ENCODE measurements at regions not wholly inside any gene's neighbourhood (a gene's known extent, or its start where the extent isn't known, plus 50 kb on each side); places are given as distances from the start of the nearest gene placed in this dataset.

DNA sequence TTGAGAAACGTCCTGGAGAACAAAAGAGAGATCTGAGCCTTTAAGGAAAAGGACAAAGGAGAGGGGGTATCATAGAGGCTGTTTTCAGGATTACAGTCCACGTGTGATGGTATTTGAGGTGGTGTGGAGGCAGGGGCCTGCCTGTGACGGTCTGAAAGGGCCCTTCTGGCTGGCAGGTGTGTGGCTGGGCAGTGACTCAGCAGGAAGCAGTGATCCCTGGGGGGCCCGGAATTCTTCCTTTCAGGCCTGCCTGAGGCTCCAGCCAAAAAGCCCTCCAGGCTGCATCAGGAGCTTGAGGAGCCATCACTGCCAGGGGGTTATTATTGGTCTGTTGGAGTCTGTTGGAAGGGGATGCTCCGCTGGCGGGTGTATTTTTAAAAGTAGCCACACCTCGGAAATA, 97.2 kb upstream of the TMEM18 start:
- DNase-seq = no peak
- no peaks in the 10 kb centered on the region for H3K9me2 ChIP-seq (replicated peaks; ENCODE audit: insufficient read depth, low read length)
- no peak overlapping the region for H3K4me3 ChIP-seq (ENCODE audit: low read length)
- H3F3A ChIP-seq (ENCODE audit: insufficient read depth, low read length) = no peaks in the 10 kb centered on the region
- no peaks in the 10 kb centered on the region for H3K27me3 ChIP-seq (replicated peaks; ENCODE audit: insufficient read depth, low read length)
- TF ChIP-seq, protein P1, sequence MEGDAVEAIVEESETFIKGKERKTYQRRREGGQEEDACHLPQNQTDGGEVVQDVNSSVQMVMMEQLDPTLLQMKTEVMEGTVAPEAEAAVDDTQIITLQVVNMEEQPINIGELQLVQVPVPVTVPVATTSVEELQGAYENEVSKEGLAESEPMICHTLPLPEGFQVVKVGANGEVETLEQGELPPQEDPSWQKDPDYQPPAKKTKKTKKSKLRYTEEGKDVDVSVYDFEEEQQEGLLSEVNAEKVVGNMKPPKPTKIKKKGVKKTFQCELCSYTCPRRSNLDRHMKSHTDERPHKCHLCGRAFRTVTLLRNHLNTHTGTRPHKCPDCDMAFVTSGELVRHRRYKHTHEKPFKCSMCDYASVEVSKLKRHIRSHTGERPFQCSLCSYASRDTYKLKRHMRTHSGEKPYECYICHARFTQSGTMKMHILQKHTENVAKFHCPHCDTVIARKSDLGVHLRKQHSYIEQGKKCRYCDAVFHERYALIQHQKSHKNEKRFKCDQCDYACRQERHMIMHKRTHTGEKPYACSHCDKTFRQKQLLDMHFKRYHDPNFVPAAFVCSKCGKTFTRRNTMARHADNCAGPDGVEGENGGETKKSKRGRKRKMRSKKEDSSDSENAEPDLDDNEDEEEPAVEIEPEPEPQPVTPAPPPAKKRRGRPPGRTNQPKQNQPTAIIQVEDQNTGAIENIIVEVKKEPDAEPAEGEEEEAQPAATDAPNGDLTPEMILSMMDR (IDR thresholded peaks at IDR 0.05; ENCODE audit: low read length) = no peak
- TF ChIP-seq EZH2phosphoT487 (IDR thresholded peaks at IDR 0.05; ENCODE audit: low read length) = no peak
- no peak for TF ChIP-seq EZH2 (optimal IDR thresholded peaks at IDR 0.05; ENCODE audit: low read depth, low read length)
- no peak overlapping the region for H3K27ac ChIP-seq (ENCODE audit: low read length)
- H3K79me2 ChIP-seq (ENCODE audit: low read length) = no peaks in the 10 kb centered on the region
- H3K9me3 ChIP-seq (replicated peaks; ENCODE audit: insufficient read depth, low read length) = no peaks in the 10 kb centered on the region
- no peak overlapping the region for H3K4me2 ChIP-seq (ENCODE audit: low read depth, low read length)
- H3K4me1 ChIP-seq (ENCODE audit: low read length) = no peaks in the 10 kb centered on the region
- H4K20me1 ChIP-seq (ENCODE audit: insufficient read depth, low read length) = no peaks in the 10 kb centered on the region
- H3K9ac ChIP-seq (ENCODE audit: low read length) = no peak overlapping the region
- H3K36me3 ChIP-seq (replicated peaks; ENCODE audit: insufficient read depth, low read length) = no peaks in the 10 kb centered on the region
- H2AFZ ChIP-seq (ENCODE audit: low read length) = no peak overlapping the region

DNA sequence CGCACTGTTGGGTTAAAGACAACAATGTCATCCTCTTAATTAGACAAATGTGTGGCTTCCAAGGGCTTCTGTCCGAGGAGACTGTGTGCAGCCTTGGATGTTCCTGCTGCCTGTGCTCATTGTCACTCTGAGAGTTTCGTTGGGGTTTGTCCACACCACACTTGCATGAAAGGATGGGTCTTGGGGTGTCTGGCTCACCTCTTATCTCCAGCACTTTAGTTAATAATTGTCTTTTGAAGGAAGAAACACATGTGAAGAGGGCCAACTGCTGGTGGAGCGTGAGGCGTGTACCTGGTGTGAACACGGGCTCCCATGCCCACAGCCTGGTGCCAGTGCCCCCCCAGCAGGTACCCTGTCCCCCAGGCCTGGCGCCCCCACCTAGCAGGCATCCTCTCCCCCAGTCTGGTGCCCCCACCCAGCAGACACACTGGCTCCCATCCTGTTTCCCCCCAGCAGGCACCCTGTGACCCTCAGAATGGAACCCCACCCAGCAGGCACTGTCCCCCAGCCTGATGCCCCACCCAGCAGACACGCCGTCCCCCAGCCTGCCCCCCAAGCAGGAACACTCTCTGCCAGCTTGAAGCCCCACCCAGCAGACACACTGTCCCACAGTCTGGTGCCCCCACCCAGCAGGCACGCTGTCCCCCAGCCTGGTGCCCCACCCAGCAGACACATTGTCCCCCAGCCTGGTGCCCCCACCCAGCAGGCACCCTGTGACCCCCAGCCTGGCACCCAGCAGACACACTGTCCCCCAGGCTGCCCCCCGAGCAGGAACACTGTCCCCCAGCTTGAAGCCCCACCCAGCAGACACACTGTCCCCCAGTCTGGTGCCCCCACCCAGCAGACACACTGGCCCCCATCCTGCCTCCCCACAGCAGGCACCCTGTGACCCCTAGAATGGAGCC, 96.3 kb upstream of the TMEM18 start:
- no peak for TF ChIP-seq EZH2 (optimal IDR thresholded peaks at IDR 0.05; ENCODE audit: low read depth, low read length)
- Histone ChIP-seq H3F3A (ENCODE audit: insufficient read depth, low read length) (no peaks in the 10 kb centered on the region), H3K36me3 (replicated peaks; ENCODE audit: insufficient read depth, low read length) (no peaks in the 10 kb centered on the region), H3K4me3 (ENCODE audit: low read length) (no peak overlapping the region), H2AFZ (ENCODE audit: low read length) (no peak overlapping the region), H3K9me2 (replicated peaks; ENCODE audit: insufficient read depth, low read length) (no peaks in the 10 kb centered on the region), H3K4me2 (ENCODE audit: low read depth, low read length) (no peak overlapping the region), H3K9ac (ENCODE audit: low read length) (no peak overlapping the region), H4K20me1 (ENCODE audit: insufficient read depth, low read length) (no peaks in the 10 kb centered on the region), H3K9me3 (replicated peaks; ENCODE audit: insufficient read depth, low read length) (no peaks in the 10 kb centered on the region), H3K4me1 (ENCODE audit: low read length) (no peaks in the 10 kb centered on the region), H3K27ac (ENCODE audit: low read length) (no peak overlapping the region), H3K27me3 (replicated peaks; ENCODE audit: insufficient read depth, low read length) (no peaks in the 10 kb centered on the region), H3K79me2 (ENCODE audit: low read length) (no peaks in the 10 kb centered on the region)
- no peak for DNase-seq

DNA sequence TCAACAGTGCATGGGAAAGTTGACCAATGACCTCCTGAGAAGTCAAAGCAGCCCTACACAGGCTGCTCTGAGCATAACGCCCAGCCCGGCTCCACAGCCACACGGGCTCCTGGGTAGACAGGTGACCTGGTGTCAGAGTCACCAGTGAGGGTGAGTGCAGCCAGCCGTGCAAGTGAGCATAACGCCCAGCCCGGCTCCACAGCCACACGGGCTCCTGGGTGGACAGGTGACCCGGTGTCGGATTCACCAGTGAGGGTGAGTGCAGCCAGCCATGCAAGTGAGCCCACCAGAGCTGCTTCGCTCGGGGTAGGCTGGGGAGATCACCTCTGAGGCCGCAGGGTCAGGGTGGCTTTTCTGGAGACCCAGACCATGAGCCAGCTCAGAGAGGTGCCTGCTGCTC, 94.3 kb upstream of the TMEM18 start:
- Histone ChIP-seq H3K27me3 (replicated peaks; ENCODE audit: insufficient read depth, low read length) (no peaks in the 10 kb centered on the region), H2AFZ (ENCODE audit: low read length) (no peak overlapping the region), H3K9ac (ENCODE audit: low read length) (no peak overlapping the region), H3K27ac (ENCODE audit: low read length) (no peak overlapping the region), H3K9me2 (replicated peaks; ENCODE audit: insufficient read depth, low read length) (no peaks in the 10 kb centered on the region), H4K20me1 (ENCODE audit: insufficient read depth, low read length) (no peaks in the 10 kb centered on the region), H3K4me2 (ENCODE audit: low read depth, low read length) (no peak overlapping the region), H3K79me2 (ENCODE audit: low read length) (no peaks in the 10 kb centered on the region), H3K4me1 (ENCODE audit: low read length) (no peaks in the 10 kb centered on the region), H3K36me3 (replicated peaks; ENCODE audit: insufficient read depth, low read length) (no peaks in the 10 kb centered on the region), H3F3A (ENCODE audit: insufficient read depth, low read length) (no peaks in the 10 kb centered on the region), H3K9me3 (replicated peaks; ENCODE audit: insufficient read depth, low read length) (no peaks in the 10 kb centered on the region), H3K4me3 (ENCODE audit: low read length) (no peak overlapping the region)
- TF ChIP-seq, protein P1 (IDR thresholded peaks at IDR 0.05; ENCODE audit: low read length) = no peak
- TF ChIP-seq EZH2 (optimal IDR thresholded peaks at IDR 0.05; ENCODE audit: low read depth, low read length) = no peak
- TF ChIP-seq EZH2phosphoT487 (IDR thresholded peaks at IDR 0.05; ENCODE audit: low read length) = no peak
- no peak for DNase-seq

DNA sequence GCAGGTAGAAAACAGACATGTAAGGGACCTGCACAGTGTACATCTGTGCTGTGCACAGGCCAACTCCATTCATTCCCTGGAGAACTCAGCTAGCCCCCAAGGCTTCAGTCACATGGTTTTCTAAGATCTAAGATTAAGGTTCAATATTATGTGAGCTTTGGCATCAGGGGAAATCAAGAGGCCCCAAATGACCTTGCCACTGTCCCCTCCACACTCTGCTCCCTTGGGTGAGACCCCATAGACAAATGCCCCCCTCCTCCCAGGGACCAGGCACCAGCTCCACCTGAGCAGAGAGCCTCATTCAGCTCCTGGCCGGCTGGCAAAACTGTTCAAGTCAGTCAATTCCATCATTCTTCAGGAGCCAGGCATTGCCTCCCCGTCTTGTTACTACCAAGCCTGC, 93.6 kb upstream of the TMEM18 start:
- no peak for DNase-seq
- Histone ChIP-seq H3F3A (ENCODE audit: insufficient read depth, low read length) (no peaks in the 10 kb centered on the region), H3K36me3 (replicated peaks; ENCODE audit: insufficient read depth, low read length) (no peaks in the 10 kb centered on the region), H2AFZ (ENCODE audit: low read length) (no peak overlapping the region), H3K79me2 (ENCODE audit: low read length) (no peaks in the 10 kb centered on the region), H3K9ac (ENCODE audit: low read length) (no peak overlapping the region), H3K9me2 (replicated peaks; ENCODE audit: insufficient read depth, low read length) (no peaks in the 10 kb centered on the region), H3K4me1 (ENCODE audit: low read length) (no peaks in the 10 kb centered on the region), H3K27ac (ENCODE audit: low read length) (no peak overlapping the region), H3K4me3 (ENCODE audit: low read length) (no peak overlapping the region), H3K4me2 (ENCODE audit: low read depth, low read length) (no peak overlapping the region), H4K20me1 (ENCODE audit: insufficient read depth, low read length) (no peaks in the 10 kb centered on the region), H3K9me3 (replicated peaks; ENCODE audit: insufficient read depth, low read length) (no peaks in the 10 kb centered on the region), H3K27me3 (replicated peaks; ENCODE audit: insufficient read depth, low read length) (no peaks in the 10 kb centered on the region)
- TF ChIP-seq, protein P1 (IDR thresholded peaks at IDR 0.05; ENCODE audit: low read length) = no peak

Measured in MM.1S (cell line).